BJ (cell line): ENCODE measurements at regions not wholly inside any gene's neighbourhood (a gene's known extent, or its start where the extent isn't known, plus 50 kb on each side); places are given as distances from the start of the nearest gene placed in this dataset.

ENCODE experiments used
- CTCF ChIA-PET: fragments of 350-600 bp; formaldehyde crosslinking; extraction: SDS; loops from one replicate; lab custom pipeline; 2021; ENCODE audit warnings: antibody characterized with exemption, inconsistent platforms; lab: Yijun Ruan, JAX
- POLR2A ChIA-PET: fragments of 300-600 bp; sonication (Branson Sonifier 250); formaldehyde crosslinking; extraction: SDS; loops from one replicate; lab custom pipeline; 2021; ENCODE audit warnings: antibody characterized with exemption; lab: Charles Lee
- DNase-seq: peaks from one replicate; pipeline ENCODE4 v3.0.0-alpha.2; 2011; ENCODE audit warnings: low read depth
- H3K27me3 ChIP-seq: 2 replicates; pipeline ENCODE4 v1.6.0; 2011; ENCODE audit warnings: low read length; ENCODE audit not compliant: control insufficient read depth, insufficient read depth
- H3K36me3 ChIP-seq: 2 replicates; pipeline ENCODE4 v1.5.1; 2011; ENCODE audit warnings: low read length; ENCODE audit not compliant: control insufficient read depth, insufficient read depth
- H3K4me3 ChIP-seq: 2 replicates; pipeline ENCODE4 v1.5.1; 2011; ENCODE audit warnings: low read depth, mild to moderate bottlenecking, control low read depth, low read length
- CTCF ChIP-seq: IDR thresholded peaks from 2 replicates; pipeline ENCODE4 v1.5.1; 2011; ENCODE audit warnings: low read depth, mild to moderate bottlenecking, control low read depth, inconsistent platforms, low read length, moderate library complexity; ENCODE audit not compliant: insufficient read depth

- CTCF ChIA-PET, result interaction anchor here (1.0 to 1.1 kb wide), 2 partner anchors 11 to 24 kb away, joined by 3 to 4 read pairs; no protein-coding TSS in a partner anchor
- POLR2A ChIA-PET, result no interaction called here
- Histone ChIP-seq H3K27me3 (peaks cover 9% of the 10 kb centered on the region), H3K36me3 (no peaks in the 10 kb centered on the region), H3K4me3 (no peak overlapping the region)
- DNase-seq, result no peak
- no peak for TF ChIP-seq CTCF
Observed at GRCh38 chr20:51185861-51186260, 163.0 kb upstream of the KCNG1 start.

- DNase-seq, result no peak
- POLR2A ChIA-PET, result no interaction called here
- Histone ChIP-seq H3K36me3 (no peaks in the 10 kb centered on the region), H3K27me3 (peaks cover 9% of the 10 kb centered on the region), H3K4me3 (no peak overlapping the region)
- CTCF ChIA-PET, result interaction anchor here (1.0 to 1.1 kb wide), 2 partner anchors 11 to 24 kb away, joined by 3 to 4 read pairs; no protein-coding TSS in a partner anchor
- TF ChIP-seq CTCF, result no peak
Observed at GRCh38 chr20:51185277-51185676, 162.4 kb upstream of the KCNG1 start.

- ChIA-PET POLR2A (no interaction called here), CTCF (no interaction called here)
- Histone ChIP-seq H3K36me3 (no peaks in the 10 kb centered on the region), H3K27me3 (peaks cover 9% of the 10 kb centered on the region), H3K4me3 (no peak overlapping the region)
- DNase-seq, result no peak
- no peak for TF ChIP-seq CTCF
Observed at GRCh38 chr20:51184289-51184688, 161.4 kb upstream of the KCNG1 start.

- H3K4me3 ChIP-seq, result no peak overlapping the region
- no peaks in the 10 kb centered on the region for H3K36me3 ChIP-seq
- CTCF ChIA-PET, result no interaction called here
- DNase-seq, result no peak
- POLR2A ChIA-PET, result no interaction called here
- H3K27me3 ChIP-seq, result peaks cover 9% of the 10 kb centered on the region; the same call in 1 of the 2 replicates
- TF ChIP-seq CTCF, result no peak
Observed at GRCh38 chr20:51183451-51183850, 160.5 kb upstream of the KCNG1 start.

GRCh38 chr20:51182571-51182970 lies 159.7 kb upstream of the KCNG1 start:
- Histone ChIP-seq H3K27me3 (peaks cover 9% of the 10 kb centered on the region), H3K36me3 (no peaks in the 10 kb centered on the region), H3K4me3 (no peak overlapping the region)
- POLR2A ChIA-PET, result no interaction called here
- TF ChIP-seq CTCF, result no peak
- CTCF ChIA-PET, result no interaction called here
- no peak for DNase-seq
